Colonic mucosa (tissue), 4 donors: ENCODE measurements at regions not wholly inside any gene's neighbourhood (a gene's known extent, or its start where the extent isn't known, plus 50 kb on each side); places are given as distances from the start of the nearest gene placed in this dataset.

ENCODE experiments used
- DNase-seq: peaks from one replicate; pipeline ENCODE4 v3.0.0-alpha.2; 2020
- H3K27ac ChIP-seq: fragments of 200-600 bp; one replicate; pipeline ENCODE4 v1.8.0; 2021
- H3K27me3 ChIP-seq: fragments of 200-600 bp; one replicate; pipeline ENCODE4 v1.8.0; 2021
- H3K36me3 ChIP-seq: fragments of 200-600 bp; one replicate; pipeline ENCODE4 v1.8.0; 2021
- H3K4me1 ChIP-seq: fragments of 200-600 bp; one replicate; pipeline ENCODE4 v1.8.0; 2021; ENCODE audit warnings: mild to moderate bottlenecking
- H3K4me3 ChIP-seq: fragments of 200-600 bp; one replicate; pipeline ENCODE4 v1.8.0; 2021
- H3K9ac ChIP-seq, 2 donors: one replicate each; pipeline ENCODE4 v1.7.0; 2013; ENCODE audit warnings: control low read depth in 2 of 2, low read depth in 2 of 2, low read length in 2 of 2
- H3K9me3 ChIP-seq: fragments of 200-600 bp; one replicate; pipeline ENCODE4 v1.8.0; 2021
- CTCF ChIP-seq: fragments of 200-600 bp; IDR thresholded peaks from one replicate; pipeline ENCODE4 v1.8.0; 2022; ENCODE audit warnings: antibody characterized with exemption, mild to moderate bottlenecking
- intact Hi-C: fragments of 100-400 bp; cut with DNase I; formaldehyde crosslinking; loops from one replicate; pipeline ENCODE4 v1.14.1; 2022
- donor health status: healthy.
- donor health status: DM: no; HTN: no; CAD: no.
- donor health status: DM: no; HTN: no; CAD: no.

- no peaks in the 10 kb centered on the region for H3K27me3 ChIP-seq
- intact Hi-C loops: no loop called here
- no peak for DNase-seq
- no peaks in the 10 kb centered on the region for H3K9me3 ChIP-seq
- H3K4me1 ChIP-seq: no peaks in the 10 kb centered on the region
- no peak overlapping the region for H3K4me3 ChIP-seq
- TF ChIP-seq CTCF: no peak
- no peak overlapping the region for H3K27ac ChIP-seq
- H3K36me3 ChIP-seq: no peaks in the 10 kb centered on the region
- no peak overlapping the region for H3K9ac ChIP-seq
Measured at GRCh38 chr4:167787231-167787630, 305.1 kb upstream of the ANXA10 start.

GRCh38 chr4:167802463-167803212 lies 289.7 kb upstream of the ANXA10 start:
- intact Hi-C loops: no loop called here
- H3K4me3 ChIP-seq: no peak overlapping the region
- H3K9me3 ChIP-seq: no peaks in the 10 kb centered on the region
- H3K27me3 ChIP-seq: no peaks in the 10 kb centered on the region
- H3K4me1 ChIP-seq: no peaks in the 10 kb centered on the region
- no peak overlapping the region for H3K27ac ChIP-seq
- DNase-seq: no peak
- no peak for TF ChIP-seq CTCF
- H3K9ac ChIP-seq: no peak overlapping the region
- H3K36me3 ChIP-seq: no peaks in the 10 kb centered on the region

- no peak for TF ChIP-seq CTCF
- H3K4me1 ChIP-seq: no peaks in the 10 kb centered on the region
- H3K27ac ChIP-seq: no peak overlapping the region
- H3K27me3 ChIP-seq: no peaks in the 10 kb centered on the region
- no peak overlapping the region for H3K4me3 ChIP-seq
- no peak for DNase-seq
- no peak overlapping the region for H3K9ac ChIP-seq
- intact Hi-C loops: no loop called here
- H3K9me3 ChIP-seq: no peaks in the 10 kb centered on the region
- H3K36me3 ChIP-seq: no peaks in the 10 kb centered on the region
Measured at GRCh38 chr4:167811958-167812357, 280.4 kb upstream of the ANXA10 start.

GRCh38 chr4:167826281-167826680 lies 266.1 kb upstream of the ANXA10 start:
- Histone ChIP-seq H3K4me3 (no peak overlapping the region), H3K9me3 (no peaks in the 10 kb centered on the region), H3K27ac (no peak overlapping the region), H3K36me3 (no peaks in the 10 kb centered on the region), H3K9ac (no peak overlapping the region), H3K4me1 (no peaks in the 10 kb centered on the region), H3K27me3 (no peaks in the 10 kb centered on the region)
- no peak for TF ChIP-seq CTCF
- intact Hi-C loops: no loop called here
- no peak for DNase-seq

GRCh38 chr4:167831855-167832254 lies 260.5 kb upstream of the ANXA10 start:
- intact Hi-C loops: no loop called here
- no peak overlapping the region for H3K27ac ChIP-seq
- H3K9ac ChIP-seq: no peak overlapping the region
- H3K4me1 ChIP-seq: no peaks in the 10 kb centered on the region
- TF ChIP-seq CTCF: no peak
- H3K9me3 ChIP-seq: no peaks in the 10 kb centered on the region
- H3K27me3 ChIP-seq: no peaks in the 10 kb centered on the region
- H3K4me3 ChIP-seq: no peak overlapping the region
- DNase-seq: no peak
- H3K36me3 ChIP-seq: no peaks in the 10 kb centered on the region
